G401.6 (cell line): ENCODE measurements at regions not wholly inside any gene's neighbourhood (a gene's known extent, or its start where the extent isn't known, plus 50 kb on each side); places are given as distances from the start of the nearest gene placed in this dataset.
"Not testable (repeated sequence)": the region's sequence is repeated elsewhere in the genome, so short reads cannot be mapped to it uniquely, and the experiment has no call there.

Source experiments
- FAIRE-seq: peaks from 2 replicates; lab custom pipeline; 2012; peaks lifted over from hg19 to GRCh38; lab: Jason Lieb, UNC

DNA sequence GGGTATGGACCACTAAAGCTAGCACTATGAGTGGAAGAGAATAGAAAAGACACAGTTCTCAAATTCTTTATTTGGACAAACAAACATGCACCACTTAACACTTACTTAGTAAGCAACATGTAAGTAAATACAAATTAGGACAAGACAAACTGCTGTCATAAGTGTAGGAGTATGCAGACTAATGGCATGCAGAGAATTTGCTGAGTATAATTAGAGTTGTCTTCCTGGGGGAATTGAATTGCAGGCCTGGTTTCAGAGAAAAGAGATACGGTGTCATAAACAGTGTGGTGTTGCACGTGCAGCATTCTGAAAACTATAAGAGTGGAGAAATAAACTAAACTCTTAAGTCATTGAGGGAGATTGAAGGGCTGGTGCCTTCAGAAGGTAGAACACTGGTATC lies 125.2 kb upstream of the EYA4 start:
- FAIRE-seq, result no peak

- no peak for FAIRE-seq
Observed at GRCh38 chr6:133128191-133128590, 113.0 kb upstream of the EYA4 start.

DNA sequence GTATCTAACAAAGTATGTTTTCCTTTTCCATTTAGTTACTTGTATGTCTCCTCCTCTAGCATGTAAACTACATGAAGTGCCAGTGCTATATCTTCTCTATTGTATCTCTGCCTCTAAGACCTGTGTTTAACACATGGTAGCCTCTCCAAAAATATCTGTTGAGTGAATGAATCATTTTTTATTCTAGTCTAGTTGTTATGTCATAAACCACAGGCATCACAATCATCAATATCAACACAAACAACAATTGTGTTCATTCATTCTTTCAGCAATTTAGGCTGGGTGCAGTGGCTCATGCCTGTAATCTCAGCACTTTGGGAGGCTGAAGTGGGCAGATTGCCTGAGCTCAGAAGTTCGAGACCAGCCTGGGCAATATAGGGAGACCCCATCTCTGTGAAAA lies 111.6 kb upstream of the EYA4 start:
- FAIRE-seq, result no peak

DNA sequence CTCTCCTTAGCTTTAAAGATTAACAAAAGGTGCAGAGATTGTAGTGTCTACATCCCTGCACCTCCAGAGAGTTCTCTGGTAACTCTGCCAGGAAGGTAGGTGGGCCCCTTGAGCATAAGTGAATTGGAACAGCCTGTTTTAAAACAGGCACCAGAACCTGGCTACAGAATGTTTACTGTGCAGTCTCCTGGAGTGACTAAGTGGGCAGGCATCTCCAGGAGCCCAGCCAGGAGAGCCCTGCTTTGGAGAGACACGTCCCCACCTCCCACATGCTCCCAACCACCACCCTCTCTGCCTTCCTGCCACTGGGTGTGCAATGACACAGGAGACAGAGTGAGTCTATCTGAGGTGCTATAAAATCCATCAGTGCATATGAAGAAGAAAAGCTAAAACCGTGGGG lies 110.3 kb upstream of the EYA4 start:
- no peak for FAIRE-seq

GRCh38 chr6:133131621-133132465 lies 109.3 kb upstream of the EYA4 start:
- no peak for FAIRE-seq

DNA sequence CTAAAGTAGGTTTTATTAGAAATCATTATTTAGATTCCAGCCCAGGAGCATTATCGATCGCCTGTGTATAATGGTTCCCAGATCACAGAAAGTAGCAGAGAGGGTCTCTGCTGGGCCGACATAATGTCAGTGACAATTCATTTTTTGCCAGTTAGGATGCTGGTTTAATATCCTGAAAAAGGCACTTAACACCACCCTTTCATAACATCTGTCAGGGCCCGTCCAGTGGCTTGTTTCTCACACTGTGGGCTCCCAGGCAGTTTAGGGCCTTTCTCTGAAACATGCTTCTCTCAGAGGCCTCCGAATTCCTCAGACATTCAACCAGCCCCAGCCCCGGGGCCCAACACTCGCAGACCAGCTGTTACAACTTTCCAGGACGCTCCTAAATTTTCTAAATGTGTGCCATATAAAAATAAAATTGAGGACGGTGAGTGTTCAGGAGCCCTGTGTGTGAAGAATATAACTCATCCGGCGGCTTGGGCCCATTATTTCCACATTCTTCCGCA lies 108.6 kb upstream of the EYA4 start:
- no peak for FAIRE-seq

DNA sequence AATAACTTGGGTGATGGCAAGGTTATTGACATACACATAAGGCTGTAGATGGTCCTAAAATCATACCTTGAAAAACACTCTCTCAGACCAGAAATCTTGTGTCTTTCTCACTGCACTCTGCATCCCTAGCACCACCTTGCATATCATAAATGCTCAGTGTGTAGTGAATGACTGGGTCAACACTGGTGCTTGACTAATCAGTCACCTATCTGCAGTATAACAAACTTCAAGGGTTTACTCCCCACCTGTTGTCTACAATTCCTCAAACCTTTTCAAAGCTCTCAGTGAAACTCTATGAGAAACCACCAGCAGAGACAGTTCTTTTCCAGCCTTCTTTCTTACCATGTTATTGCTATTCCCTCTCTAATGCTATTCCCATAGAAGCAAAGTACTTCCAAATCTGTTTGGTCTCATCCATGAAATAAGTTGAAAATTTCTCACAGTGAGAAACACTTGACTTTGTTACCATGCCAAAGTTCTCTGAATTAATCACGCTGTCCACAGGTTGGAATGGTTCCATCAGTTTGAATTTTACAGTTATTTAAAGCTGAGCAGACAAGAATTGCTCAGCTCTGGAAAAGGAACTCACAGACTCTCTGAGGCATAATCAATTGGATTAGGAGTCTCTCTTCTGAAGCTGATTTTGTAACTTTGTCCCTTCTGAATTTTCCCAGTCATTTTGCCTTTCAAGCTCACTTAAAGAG lies 104.8 kb upstream of the EYA4 start:
- FAIRE-seq, result no peak

DNA sequence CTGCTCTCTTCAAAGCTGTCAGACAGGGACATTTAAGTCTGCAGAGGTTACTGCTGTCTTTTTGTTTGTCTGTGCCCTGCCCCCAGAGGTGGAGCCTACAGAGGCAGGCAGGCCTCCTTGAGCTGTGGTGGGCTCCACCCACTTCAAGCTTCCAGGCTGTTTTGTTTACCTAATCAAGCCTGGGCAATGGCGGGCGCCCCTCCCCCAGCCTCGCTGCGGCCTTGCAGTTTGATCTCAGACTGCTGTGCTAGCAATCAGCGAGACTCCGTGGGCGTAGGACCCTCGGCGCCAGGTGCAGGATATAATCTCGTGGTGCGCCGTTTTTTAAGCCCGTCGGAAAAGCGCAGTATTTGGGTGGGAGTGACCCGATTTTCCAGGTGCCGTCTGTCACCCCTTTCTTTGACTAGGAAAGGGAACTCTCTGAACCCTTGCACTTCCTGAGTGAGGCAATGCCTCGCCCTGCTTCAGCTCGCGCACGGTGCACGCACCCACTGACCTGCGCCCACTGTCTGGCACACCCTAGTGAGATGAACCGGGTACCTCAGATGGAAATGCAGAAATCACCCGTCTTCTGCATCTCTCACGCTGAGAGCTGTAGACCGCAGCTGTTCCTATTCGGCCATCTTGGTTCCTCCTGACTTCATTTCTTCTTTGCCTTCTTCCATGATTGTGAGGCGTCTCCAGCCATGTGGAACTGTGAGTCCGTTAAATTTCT lies 93.5 kb upstream of the EYA4 start:
- FAIRE-seq, result not testable (repeated sequence)

GRCh38 chr6:133156689-133157088 lies 84.5 kb upstream of the EYA4 start:
- no peak for FAIRE-seq

DNA sequence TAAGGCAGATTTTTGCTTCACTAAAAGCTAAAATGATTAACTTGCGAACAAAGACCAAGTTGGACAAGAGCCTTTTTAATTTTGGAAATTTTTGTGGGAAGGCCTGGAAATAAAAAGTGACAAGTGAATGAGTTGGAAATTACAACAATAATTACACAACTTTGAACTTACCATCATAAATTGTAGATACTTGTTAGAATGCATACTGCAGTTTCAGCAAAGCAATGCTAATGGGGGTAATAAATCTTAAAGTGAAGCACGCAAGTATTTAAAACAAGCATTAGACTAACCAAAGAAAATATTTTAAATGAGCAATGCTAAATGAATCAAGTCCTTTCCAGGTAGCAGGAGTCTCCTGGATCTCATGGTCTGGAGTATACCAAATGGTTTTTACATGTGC lies 83.2 kb upstream of the EYA4 start:
- FAIRE-seq, result no peak

DNA sequence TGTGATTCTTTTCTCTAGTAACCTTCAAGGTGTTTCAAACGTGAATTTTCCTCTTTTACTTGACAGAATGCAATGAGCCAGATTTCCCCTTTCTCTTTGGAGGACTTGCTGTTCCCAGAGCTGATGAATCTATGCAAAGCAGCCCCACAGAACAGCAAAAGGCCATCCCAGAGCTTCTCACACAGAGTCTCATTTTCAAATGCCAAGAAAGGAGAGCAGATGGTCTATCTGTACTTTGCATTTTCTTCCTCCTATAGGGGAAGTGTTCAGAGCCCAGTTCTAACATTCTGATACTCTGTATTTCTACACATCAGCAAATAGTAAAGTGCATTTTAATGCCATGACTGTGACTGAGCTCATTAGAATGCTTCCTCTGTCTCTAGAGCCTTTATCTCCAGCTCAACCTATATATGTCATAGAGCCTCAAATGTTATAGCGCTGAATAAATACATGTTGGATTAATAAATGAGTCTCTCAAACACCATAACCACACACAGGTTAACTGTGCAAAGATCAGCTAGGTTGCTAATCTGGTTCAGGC lies 81.8 kb upstream of the EYA4 start:
- no peak for FAIRE-seq

- no peak for FAIRE-seq
Observed at GRCh38 chr6:133160536-133160935, 80.6 kb upstream of the EYA4 start.

GRCh38 chr6:133165235-133165634 lies 75.9 kb upstream of the EYA4 start:
- FAIRE-seq, result no peak

DNA sequence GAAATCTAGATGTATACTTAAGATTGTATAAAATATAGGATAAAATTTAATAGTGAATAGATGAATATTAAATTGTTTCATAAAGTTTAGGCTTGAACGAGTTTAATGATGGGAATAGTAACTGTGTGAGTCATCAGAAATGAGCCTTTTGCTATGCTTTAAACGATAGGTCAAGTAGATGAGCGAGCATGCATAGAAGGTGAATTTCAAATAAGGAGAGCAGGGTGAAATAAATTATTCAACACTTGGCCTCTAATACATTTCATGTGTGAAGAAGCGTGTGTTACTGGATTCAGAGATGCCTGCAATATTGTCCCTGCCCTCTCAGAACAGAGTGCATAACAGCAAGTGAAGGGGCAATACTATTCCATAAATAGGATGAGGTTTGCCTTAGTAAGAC lies 74.4 kb upstream of the EYA4 start:
- no peak for FAIRE-seq

DNA sequence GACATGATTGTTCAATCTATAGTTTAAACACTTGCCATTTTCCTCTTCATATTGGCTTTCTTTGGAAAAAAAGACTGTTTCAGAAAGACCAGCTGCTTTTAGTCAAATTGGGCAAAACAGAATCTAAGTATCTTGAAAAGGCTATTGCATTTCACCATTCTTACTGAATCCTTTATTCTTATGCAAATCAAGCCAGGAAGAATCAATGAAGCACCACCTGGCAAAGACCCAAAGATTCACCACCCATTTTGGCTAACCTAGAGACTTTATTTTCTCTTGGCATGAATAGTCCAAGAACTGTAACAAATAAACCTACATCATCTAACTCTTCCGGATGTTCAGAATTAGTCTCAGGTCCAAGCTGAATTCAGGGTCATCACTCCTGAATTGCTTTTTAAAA lies 71.3 kb upstream of the EYA4 start:
- FAIRE-seq, result no peak

DNA sequence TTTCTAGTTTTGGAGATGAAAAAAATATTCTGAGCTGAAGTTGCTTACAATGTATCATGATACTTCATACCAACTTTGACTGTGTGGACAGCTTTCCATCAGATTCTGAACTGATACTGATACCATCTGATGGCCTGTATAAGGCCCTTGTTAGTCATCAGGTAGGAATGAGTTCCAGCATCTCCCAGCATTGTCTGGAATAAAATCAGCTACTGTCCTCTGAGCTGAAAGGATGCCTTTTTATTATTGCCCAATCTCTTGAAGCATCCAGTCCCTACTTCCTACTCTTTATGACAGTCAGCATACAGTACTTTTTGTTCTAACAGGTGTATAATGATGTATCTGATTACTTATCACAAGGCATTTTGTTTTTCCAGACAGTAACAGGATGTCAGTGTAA lies 70.6 kb upstream of the EYA4 start:
- no peak for FAIRE-seq

GRCh38 chr6:133171989-133172604 lies 69.1 kb upstream of the EYA4 start:
- FAIRE-seq, result no peak

DNA sequence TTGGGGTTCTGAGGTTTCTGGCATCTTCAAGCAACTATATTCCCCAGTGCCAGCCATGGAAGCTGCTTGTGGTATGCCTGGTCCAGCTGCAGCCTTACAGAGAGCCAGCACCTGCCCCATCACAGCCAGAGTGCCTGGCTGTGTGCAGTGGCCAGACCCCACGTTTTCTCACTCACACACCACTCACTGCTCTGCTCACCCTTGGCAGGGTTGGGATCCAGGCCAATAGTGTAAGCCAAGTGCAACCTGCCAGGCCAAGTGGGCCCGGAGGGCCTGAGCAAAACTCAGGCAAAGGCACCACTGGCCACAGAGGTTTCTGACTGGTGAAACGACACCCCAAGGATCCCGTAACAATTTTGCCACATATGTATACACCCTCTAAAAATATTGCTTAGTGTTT lies 67.9 kb upstream of the EYA4 start:
- no peak for FAIRE-seq

DNA sequence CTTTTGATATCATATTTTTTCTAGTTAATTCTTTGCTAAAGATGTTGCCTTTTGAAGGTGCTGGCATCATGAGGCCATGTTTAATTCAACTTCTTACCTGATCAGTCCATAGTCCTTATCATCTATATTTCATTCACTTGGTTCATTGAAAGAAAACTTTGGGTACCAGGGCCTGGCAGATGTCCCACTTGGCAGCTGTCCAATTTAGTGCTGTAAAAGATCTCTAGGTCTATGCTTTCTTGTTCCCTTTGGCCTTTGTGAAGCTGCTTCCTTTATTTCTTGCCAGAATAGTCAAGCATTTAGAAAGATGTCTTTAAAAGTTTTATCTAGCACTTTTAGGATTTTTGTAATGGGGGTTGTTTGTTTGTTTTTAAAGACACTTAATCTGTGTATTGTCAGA lies 61.7 kb upstream of the EYA4 start:
- FAIRE-seq, result no peak

DNA sequence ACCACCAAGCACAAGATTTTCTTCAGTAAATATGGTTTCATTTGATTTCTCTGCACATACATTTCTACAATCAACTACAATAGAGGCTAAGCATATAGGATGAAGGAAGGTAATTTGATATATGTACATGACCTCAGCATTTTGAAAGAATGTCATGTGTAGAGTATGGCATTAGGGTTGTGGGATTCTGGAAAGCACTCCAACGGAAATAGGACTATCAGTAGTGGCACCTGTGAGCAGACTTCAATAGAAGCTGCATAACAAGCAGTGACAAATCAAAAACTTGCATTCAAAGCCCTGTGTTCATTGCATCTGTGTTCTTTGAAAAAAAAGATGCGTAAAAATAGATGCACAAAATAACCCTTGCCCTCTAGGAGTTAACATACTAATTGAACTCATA lies 57.5 kb upstream of the EYA4 start:
- no peak for FAIRE-seq

DNA sequence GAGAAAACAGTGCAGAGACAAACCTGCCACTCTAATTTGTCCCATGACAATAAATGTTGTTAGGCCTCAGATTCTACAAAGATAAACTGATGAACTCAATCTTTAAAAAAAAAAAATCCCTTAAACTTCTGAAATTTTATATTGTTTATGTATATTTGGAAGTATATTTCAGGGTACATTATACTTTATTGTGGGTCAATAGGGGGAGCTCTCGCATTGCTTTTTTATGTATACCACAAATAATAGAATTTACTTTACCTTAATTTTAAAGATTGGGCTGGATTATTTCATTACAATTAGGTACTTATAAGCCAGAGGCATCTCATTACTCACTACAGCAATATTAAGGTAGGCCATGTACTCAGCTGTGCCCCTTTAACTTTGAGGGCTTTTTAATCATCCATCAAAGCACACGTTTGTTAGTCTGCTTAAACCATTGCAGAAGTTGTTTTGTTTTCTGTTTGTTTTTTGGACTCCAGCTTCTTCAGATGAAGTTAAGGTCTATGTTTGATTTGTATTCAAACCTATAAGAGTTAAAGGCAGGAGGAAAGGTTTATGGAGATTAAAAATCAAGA lies 56.3 kb upstream of the EYA4 start:
- peak; percentile 68 for FAIRE-seq

DNA sequence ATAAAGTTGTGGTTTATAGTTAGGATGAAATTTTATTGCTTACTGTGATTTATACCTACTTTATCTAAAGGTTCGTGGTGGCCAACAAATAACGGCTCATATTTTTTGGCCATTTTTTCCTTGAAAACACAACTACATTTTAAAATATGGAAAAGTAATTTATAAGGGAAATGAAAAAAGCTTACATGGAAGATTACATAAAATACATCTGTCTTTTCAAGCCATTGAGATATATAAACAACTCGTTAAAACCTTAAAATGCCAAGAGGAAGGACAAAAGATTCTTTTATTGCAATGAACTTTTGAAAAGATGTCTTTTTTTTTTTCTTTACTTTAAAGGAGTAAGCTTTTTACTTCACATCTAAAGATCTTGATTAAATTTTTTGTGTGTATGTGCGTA lies 55.4 kb upstream of the EYA4 start:
- no peak for FAIRE-seq
